ENCODE measurements at regions not wholly inside any gene's neighbourhood (a gene's known extent, or its start where the extent isn't known, plus 50 kb on each side); places are given as distances from the start of the nearest gene placed in this dataset.

- DNase-seq (ENCODE audit: low read depth), result no peak
Observed at GRCh38 chr5:111582451-111582850, 70.1 kb upstream of the STARD4 start.

GRCh38 chr5:111580956-111581355 lies 68.6 kb upstream of the STARD4 start:
- DNase-seq (ENCODE audit: low read depth), result peak; percentile 53

- DNase-seq (ENCODE audit: low read depth), result peak; percentile 59
Observed at GRCh38 chr5:111574311-111574710, 62.0 kb upstream of the STARD4 start.

DNA sequence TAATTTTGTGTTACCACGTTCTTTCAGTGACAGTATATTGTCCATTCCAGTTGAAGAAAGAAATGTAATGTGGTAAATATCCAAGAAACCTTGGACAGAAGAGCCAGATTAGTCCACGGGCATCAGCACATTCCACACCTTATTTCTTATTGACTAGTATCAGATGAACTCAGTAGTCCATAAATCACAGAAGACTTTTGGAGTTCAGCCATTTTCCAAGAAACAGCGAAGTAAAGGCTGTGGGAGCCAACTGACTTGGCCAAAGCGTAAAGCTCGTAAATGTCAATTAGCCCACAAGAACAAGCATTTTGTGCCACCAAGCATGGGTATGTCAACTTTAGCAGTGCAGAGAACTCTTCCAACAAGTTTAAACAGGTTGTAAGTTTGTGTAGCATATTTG lies 60.2 kb upstream of the STARD4 start:
- no peak for DNase-seq (ENCODE audit: low read depth)

DNA sequence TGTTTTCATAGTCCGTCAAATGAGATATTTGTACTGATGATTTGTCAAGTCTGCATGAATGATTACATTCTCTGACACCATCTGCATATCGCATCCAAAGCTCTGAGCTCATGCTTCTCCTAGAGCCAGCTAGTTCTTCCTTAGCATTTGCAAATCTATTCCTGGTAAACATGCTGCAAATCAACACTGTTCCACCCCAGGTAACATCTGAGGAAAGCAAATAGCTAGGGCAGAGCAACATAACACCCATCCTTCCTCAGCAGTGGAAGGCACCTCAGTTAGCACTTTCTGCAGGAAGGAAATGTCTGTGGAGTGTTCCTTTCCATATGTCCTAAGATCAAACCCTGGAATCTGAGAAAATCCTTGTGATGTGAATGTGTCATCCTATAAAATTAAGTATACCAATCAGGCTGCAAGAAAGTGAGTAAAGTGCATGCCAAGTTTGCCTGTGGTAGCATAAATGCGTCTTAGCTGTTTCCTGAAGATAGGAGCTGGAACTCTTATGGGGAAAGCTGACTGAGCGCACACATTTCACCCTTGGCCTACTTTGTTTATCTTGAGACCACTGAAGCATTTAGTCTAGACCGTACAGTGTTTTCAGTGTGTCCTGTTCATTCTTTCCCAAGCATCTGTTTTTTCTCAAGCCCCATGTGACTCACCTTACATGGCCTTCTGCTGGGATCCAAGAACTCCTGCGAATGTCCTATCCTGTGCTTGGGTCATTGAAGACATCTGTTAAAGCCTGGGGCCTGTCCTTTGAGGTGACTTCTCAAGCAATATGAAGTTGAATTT lies 50.9 kb upstream of the STARD4 start:
- peak; percentile 100 for DNase-seq (ENCODE audit: low read depth)

GRCh38 chr5:111562561-111562960 lies 50.2 kb upstream of the STARD4 start:
- DNase-seq (ENCODE audit: low read depth), result no peak
